PC-3 (cell line): ENCODE measurements at regions not wholly inside any gene's neighbourhood (a gene's known extent, or its start where the extent isn't known, plus 50 kb on each side); places are given as distances from the start of the nearest gene placed in this dataset.

Experiments used
- ATAC-seq: fragments of 200-7000 bp; cut with Tn5 transposase; 2 replicates; pipeline ENCODE4 v1.9.1; 2020; ENCODE audit warnings: mild to moderate bottlenecking, moderate library complexity
- BruUV-seq: library from RNA; stranded (reverse); fragments of 400-500 nt; replicated peaks from 2 replicates; lab custom pipeline; 2021; lab: Mats Ljungman, UMichigan
- CTCF ChIA-PET: fragments of 300-600 bp; sonication (Branson Sonifier 250); formaldehyde crosslinking; loops from one replicate; lab custom pipeline; 2022; ENCODE audit warnings: antibody characterized with exemption; lab: Charles Lee
- POLR2A ChIA-PET: fragments of 300-600 bp; sonication (Branson Sonifier 250); formaldehyde crosslinking; loops from one replicate; lab custom pipeline; 2022; ENCODE audit warnings: antibody characterized with exemption; ENCODE audit not compliant: unreplicated experiment; lab: Charles Lee
- DNase-seq: peaks from one replicate; pipeline ENCODE4 v3.0.0-alpha.2; 2015
- H2AFZ ChIP-seq: fragments of 300-600 bp; sonication (generic); 2 replicates; pipeline ENCODE4 v1.6.0; 2016; ENCODE audit warnings: antibody characterized with exemption, low read length
- H3F3A ChIP-seq: fragments of 300-600 bp; sonication (generic); one replicate; pipeline ENCODE4 v1.6.0; 2017; ENCODE audit warnings: antibody characterized with exemption, low read length, control low read depth, mild to moderate bottlenecking; ENCODE audit not compliant: unreplicated experiment
- H3K27ac ChIP-seq: fragments of 300-600 bp; sonication (generic); 2 replicates; pipeline ENCODE4 v1.5.1; 2016; ENCODE audit warnings: mild to moderate bottlenecking, low read length
- H3K27me3 ChIP-seq: fragments of 300-600 bp; sonication (generic); 2 replicates; pipeline ENCODE4 v1.6.1; 2016; ENCODE audit warnings: low read length, mixed read lengths
- H3K36me3 ChIP-seq: fragments of 300-600 bp; sonication (generic); 2 replicates; pipeline ENCODE4 v1.6.1; 2016; ENCODE audit warnings: low read depth, mixed run types, low read length, mixed read lengths
- H3K4me1 ChIP-seq: fragments of 300-600 bp; sonication (generic); 2 replicates; pipeline ENCODE4 v1.5.1; 2016; ENCODE audit warnings: low read length; ENCODE audit not compliant: insufficient read depth
- H3K4me2 ChIP-seq: fragments of 300-600 bp; sonication (generic); 2 replicates; pipeline ENCODE4 v1.6.0; 2016; ENCODE audit warnings: low read length
- H3K4me3 ChIP-seq: fragments of 300-600 bp; sonication (generic); 2 replicates; pipeline ENCODE4 v1.5.1; 2016; ENCODE audit warnings: mild to moderate bottlenecking, low read length, mixed read lengths
- H3K79me2 ChIP-seq: fragments of 300-600 bp; sonication (generic); 2 replicates; pipeline ENCODE4 v1.6.1; 2017; ENCODE audit warnings: low read length, mixed read lengths
- H3K9ac ChIP-seq: fragments of 300-600 bp; sonication (generic); 2 replicates; pipeline ENCODE4 v1.6.0; 2016; ENCODE audit warnings: mild to moderate bottlenecking, low read length
- H3K9me2 ChIP-seq: fragments of 300-600 bp; sonication (generic); replicated peaks from 2 replicates; pipeline ENCODE4 v1.6.1; 2016; ENCODE audit warnings: mixed run types, low read length, mixed read lengths
- H3K9me3 ChIP-seq: fragments of 300-600 bp; sonication (generic); 2 replicates; pipeline ENCODE4 v1.6.1; 2016; ENCODE audit warnings: low read length, mixed read lengths
- H4K20me1 ChIP-seq: fragments of 300-600 bp; sonication (generic); 2 replicates; pipeline ENCODE4 v1.6.1; 2016; ENCODE audit warnings: low read length, mixed read lengths
- EZH2 ChIP-seq: fragments of 300-600 bp; sonication (generic); IDR thresholded peaks from one replicate; pipeline ENCODE4 v1.6.1; 2017; ENCODE audit warnings: antibody characterized with exemption, mild to moderate bottlenecking, low read length; ENCODE audit not compliant: unreplicated experiment
- EZH2phosphoT487 ChIP-seq: fragments of 300-600 bp; sonication (generic); IDR thresholded peaks from 2 replicates; pipeline ENCODE4 v1.6.1; 2018; ENCODE audit warnings: mild to moderate bottlenecking, antibody characterized with exemption, low read length, borderline replicate concordance
- intact Hi-C: fragments of 100-400 bp; cut with micrococcal nuclease; formaldehyde crosslinking; loops from 2 replicates; pipeline ENCODE4 v1.9.0; 2023
- TF ChIP-seq, protein P1 (sequence below): fragments of 300-600 bp; sonication (generic); conservative IDR thresholded peaks from 2 replicates; pipeline ENCODE4 v1.5.1; 2017; ENCODE audit warnings: antibody characterized with exemption, low read depth, mild to moderate bottlenecking, low read length

- no peaks in the 10 kb centered on the region for H3K36me3 ChIP-seq
- no peak overlapping the region for H2AFZ ChIP-seq
- POLR2A ChIA-PET = no interaction called here
- H3F3A ChIP-seq = no peaks in the 10 kb centered on the region
- H3K9me2 ChIP-seq = no peaks in the 10 kb centered on the region
- peaks cover 7% of the 10 kb centered on the region; the same call in 1 of the 2 replicates for H3K9me3 ChIP-seq
- intact Hi-C loops = no loop called here
- H3K27me3 ChIP-seq = no peaks in the 10 kb centered on the region
- no peaks in the 10 kb centered on the region for H3K79me2 ChIP-seq
- ATAC-seq (no peak), DNase-seq (no peak)
- no peaks in the 10 kb centered on the region for H3K4me1 ChIP-seq
- no peaks in the 10 kb centered on the region for H4K20me1 ChIP-seq
- no peak for TF ChIP-seq EZH2
- TF ChIP-seq, protein P1, sequence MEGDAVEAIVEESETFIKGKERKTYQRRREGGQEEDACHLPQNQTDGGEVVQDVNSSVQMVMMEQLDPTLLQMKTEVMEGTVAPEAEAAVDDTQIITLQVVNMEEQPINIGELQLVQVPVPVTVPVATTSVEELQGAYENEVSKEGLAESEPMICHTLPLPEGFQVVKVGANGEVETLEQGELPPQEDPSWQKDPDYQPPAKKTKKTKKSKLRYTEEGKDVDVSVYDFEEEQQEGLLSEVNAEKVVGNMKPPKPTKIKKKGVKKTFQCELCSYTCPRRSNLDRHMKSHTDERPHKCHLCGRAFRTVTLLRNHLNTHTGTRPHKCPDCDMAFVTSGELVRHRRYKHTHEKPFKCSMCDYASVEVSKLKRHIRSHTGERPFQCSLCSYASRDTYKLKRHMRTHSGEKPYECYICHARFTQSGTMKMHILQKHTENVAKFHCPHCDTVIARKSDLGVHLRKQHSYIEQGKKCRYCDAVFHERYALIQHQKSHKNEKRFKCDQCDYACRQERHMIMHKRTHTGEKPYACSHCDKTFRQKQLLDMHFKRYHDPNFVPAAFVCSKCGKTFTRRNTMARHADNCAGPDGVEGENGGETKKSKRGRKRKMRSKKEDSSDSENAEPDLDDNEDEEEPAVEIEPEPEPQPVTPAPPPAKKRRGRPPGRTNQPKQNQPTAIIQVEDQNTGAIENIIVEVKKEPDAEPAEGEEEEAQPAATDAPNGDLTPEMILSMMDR = no peak
- no peak for TF ChIP-seq EZH2phosphoT487
- CTCF ChIA-PET = no interaction called here
- BruUV-seq = no TSS peak
- H3K4me2 ChIP-seq = no peak overlapping the region
- H3K4me3 ChIP-seq = no peak overlapping the region
- H3K27ac ChIP-seq = no peak overlapping the region
- no peak overlapping the region for H3K9ac ChIP-seq
Observed at GRCh38 chr14:87261621-87262020, 731.4 kb downstream of the GALC start.

DNA sequence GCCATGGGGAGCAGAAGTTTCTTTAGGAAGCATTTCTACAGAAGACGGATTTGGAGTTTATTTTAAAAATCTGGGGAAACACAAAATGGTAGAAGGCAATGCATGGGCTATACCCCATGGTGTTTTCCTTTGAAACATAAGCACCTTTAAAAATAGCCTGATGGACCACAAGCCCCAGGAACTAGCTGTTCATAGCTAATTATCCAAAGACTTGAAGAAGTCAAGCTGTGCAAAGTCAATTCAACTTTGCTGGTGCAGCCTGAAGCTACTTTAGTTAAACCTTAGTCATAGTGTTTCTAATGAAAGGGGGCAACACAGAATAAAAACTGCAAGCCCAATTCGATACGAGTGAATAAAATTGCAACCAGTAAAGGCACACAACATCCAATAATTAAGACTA lies 732.5 kb downstream of the GALC start:
- BruUV-seq = no TSS peak
- DNase-seq (no peak), ATAC-seq (no peak)
- Histone ChIP-seq H3K4me3 (no peak overlapping the region), H3K27me3 (no peaks in the 10 kb centered on the region), H3K4me1 (no peaks in the 10 kb centered on the region), H2AFZ (no peak overlapping the region), H3K9me3 (0 out of 2 replicates have a peak, but pooled peaks cover 5% of the 10 kb centered on the region), H3K79me2 (no peaks in the 10 kb centered on the region), H4K20me1 (no peaks in the 10 kb centered on the region), H3K27ac (no peak overlapping the region), H3K9me2 (no peaks in the 10 kb centered on the region), H3F3A (no peaks in the 10 kb centered on the region), H3K9ac (no peak overlapping the region), H3K36me3 (no peaks in the 10 kb centered on the region), H3K4me2 (no peak overlapping the region)
- intact Hi-C loops = no loop called here
- CTCF ChIA-PET = no interaction called here
- TF ChIP-seq, protein P1 = no peak
- no peak for TF ChIP-seq EZH2
- TF ChIP-seq EZH2phosphoT487 = no peak
- POLR2A ChIA-PET = no interaction called here

DNA sequence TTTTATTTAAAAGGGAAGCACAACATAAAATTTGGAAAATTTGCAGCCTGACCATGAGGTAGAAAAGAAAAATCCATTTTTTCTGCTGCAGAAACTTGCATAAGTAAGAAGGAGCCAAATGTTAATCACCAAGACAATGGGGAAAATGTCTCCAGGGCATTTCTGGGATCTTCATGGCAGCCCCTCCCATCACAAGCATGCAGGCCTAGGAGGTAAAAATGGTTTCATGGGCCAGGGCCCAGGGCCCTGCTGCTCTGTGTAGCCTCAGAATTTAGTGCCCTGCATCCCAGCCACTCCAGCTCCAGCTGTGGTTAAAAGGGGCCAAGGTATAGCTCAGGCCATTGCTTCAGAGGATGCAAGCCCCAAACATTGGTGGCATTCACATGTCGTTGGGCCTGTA lies 735.6 kb downstream of the GALC start:
- Histone ChIP-seq H3K36me3 (no peaks in the 10 kb centered on the region), H3K27ac (no peak overlapping the region), H4K20me1 (no peaks in the 10 kb centered on the region), H3K9me3 (no peaks in the 10 kb centered on the region), H3K4me2 (no peak overlapping the region), H3K9me2 (no peaks in the 10 kb centered on the region), H3K4me3 (no peak overlapping the region), H2AFZ (no peak overlapping the region), H3F3A (no peaks in the 10 kb centered on the region), H3K27me3 (no peaks in the 10 kb centered on the region), H3K79me2 (no peaks in the 10 kb centered on the region), H3K4me1 (no peaks in the 10 kb centered on the region), H3K9ac (no peak overlapping the region)
- ChIA-PET CTCF (no interaction called here), POLR2A (no interaction called here)
- no peak for TF ChIP-seq EZH2
- no peak for TF ChIP-seq EZH2phosphoT487
- TF ChIP-seq, protein P1 = no peak
- no TSS peak for BruUV-seq
- no peak for DNase-seq
- no peak for ATAC-seq
- intact Hi-C loops = no loop called here
